Erythroblast (primary cell): ENCODE measurements at regions not wholly inside any gene's neighbourhood (a gene's known extent, or its start where the extent isn't known, plus 50 kb on each side); places are given as distances from the start of the nearest gene placed in this dataset.

ENCODE experiments used
- GATA1 ChIP-seq: IDR thresholded peaks from 2 replicates; pipeline ENCODE4 v1.6.1; 2011; ENCODE audit warnings: low read depth, mild to moderate bottlenecking, control low read depth, low read length, moderate library complexity
- POLR2A ChIP-seq: IDR thresholded peaks from 2 replicates; pipeline ENCODE4 v1.6.1; 2011; ENCODE audit warnings: mild to moderate bottlenecking, low read length

DNA sequence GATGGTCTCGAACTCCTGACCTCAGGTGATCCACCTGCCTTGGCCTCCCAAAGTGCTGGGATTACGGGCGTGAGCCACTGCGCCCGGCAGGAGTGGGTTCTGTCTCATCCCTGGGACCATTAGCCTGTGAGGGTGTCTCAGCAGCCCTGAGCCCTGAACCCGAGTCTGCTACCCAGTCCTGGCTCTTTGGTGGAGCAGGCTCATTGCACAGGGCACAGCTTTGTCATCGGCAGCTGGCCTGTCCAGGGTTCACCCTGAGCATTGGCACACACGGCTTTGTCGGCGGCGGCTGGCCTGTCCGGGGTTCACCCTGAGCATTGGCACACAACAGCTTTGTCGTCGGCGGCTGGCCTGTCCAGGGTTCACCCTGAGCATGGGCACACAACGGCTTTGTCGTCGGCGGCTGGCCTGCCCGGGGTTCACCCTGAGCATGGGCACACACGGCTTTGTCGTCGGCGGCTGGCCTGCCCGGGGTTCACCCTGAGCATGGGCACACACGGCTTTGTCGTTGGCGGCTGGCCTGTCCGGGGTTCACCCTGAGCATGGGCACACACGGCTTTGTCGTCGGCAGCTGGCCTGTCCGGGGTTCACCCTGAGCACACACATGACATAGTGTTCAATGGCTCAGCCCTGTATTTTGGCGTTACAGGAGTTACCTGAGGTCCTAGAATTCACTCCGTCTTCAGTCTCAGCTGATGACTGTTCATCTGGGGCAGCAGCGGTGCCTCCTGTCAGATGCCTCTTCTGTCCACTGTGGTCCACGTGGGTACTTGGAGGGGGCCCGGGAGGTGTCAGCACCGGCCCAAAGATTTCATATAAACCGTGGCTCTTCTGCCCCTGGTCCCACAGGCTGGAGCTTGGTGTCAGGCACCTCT is 1082.5 kb downstream of the BRD1 start:
- no peak for TF ChIP-seq POLR2A
- TF ChIP-seq GATA1: no peak
